ENCODE measurements at regions not wholly inside any gene's neighbourhood (a gene's known extent, or its start where the extent isn't known, plus 50 kb on each side); places are given as distances from the start of the nearest gene placed in this dataset.

DNA sequence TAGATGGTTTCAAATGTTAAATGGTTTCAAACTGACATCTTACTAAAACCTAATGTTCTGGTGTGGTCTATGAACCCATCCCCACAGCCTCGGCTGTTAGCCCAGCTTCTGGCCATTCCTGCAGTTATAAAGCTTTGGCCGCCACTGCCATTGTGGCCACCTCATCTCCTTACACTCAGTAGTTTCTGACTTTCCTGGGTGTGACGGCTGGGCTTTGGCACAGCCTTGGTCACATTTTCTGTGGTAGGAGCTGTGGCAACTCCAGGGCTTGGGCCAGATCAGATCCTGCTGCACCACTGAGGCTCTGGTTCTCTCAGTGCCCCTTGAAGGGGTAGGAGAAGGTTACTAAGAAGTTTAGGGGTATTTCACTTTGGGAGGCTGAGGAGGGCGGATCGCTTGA is 84.2 kb upstream of the STXBP6 start:
- no peak for FAIRE-seq

DNA sequence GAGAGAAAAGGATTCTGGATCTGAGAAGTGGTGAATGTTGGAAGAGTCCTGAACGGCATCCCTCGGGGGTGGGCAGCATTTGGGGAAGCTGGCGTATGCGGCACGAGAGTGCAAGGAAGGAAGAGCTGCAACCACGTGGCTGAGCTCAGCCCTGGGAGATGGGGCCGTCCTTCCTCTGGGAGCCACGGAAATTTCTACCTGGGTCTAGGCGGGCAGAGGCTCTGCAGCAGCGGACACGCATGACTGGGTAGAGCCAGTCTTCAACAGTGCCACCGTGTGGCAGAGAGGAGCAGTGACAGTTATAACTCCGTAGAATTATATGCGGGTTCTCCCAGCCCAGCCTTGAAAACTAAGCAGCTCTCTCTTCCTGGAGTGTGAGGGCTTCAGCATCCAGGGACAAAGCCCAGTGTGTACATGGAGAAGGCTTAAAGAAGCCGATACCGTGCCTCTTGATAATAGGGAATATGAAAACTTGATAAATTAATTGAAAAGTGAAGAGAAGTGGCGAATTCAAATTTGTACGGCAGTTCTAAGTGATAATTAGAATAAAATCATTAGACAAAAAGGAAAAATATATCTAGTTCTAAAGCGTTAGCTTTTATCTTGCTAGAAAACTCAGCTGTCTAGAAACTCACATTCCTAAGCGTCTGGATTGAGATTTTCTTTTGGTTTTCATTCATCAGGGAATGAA is 82.9 kb upstream of the STXBP6 start:
- FAIRE-seq: no peak

DNA sequence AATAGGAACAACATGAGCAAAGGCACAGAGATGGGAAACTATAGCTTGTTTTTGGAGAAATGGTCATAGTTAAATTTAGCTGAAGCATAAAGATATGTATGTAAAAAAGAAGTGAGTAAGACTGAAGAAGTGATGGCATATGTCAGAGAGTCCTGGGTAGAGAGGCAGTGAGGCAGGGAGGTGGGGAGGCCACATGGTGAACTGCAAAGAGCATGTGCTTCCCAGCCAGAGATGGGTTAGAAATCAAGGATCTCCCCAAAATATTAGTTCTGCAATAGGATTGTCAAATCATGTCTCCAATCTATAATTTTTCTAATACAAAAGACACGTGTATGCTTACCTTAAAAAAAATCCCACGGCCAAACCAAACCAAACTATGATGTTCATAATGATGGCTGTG is 82.1 kb upstream of the STXBP6 start:
- FAIRE-seq: no peak

DNA sequence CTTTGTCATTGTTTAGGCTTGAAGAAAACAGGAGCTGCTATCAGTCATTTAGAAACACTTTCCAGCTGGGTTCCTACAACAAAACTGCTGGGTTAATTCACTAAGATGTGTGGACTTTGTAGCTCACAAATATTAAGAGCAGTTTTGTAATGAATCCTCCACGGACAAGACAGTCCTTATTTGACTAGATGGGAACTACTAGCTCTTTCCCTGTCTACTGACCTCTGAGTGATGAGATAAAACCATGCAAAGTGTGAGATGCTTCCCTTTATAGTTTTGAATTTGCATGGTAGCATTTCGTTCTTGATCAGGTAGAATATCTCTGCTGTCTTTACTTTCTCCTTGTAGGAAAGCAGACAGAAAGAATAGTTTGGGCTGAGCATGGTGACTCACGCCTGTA is 72.9 kb upstream of the STXBP6 start:
- FAIRE-seq: no peak

DNA sequence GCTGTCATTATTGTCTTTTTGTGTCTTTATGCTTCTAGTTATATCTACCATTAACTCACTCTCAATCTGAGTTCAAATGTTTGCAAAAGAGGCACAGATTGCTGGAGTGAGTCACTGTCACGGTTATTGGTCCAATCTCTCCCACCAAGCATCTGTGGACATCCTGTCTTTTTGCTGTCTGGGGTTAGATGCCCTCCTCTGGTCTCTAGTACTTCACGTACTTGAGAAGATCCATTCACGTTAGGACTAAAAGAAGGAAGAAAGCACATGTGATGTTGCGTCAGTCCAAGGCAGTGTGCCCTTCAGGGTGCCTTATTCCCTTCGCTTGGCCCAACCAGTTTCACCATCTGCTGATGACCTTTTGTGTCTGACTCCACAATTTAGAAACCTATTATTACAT is 72.3 kb upstream of the STXBP6 start:
- FAIRE-seq: no peak

DNA sequence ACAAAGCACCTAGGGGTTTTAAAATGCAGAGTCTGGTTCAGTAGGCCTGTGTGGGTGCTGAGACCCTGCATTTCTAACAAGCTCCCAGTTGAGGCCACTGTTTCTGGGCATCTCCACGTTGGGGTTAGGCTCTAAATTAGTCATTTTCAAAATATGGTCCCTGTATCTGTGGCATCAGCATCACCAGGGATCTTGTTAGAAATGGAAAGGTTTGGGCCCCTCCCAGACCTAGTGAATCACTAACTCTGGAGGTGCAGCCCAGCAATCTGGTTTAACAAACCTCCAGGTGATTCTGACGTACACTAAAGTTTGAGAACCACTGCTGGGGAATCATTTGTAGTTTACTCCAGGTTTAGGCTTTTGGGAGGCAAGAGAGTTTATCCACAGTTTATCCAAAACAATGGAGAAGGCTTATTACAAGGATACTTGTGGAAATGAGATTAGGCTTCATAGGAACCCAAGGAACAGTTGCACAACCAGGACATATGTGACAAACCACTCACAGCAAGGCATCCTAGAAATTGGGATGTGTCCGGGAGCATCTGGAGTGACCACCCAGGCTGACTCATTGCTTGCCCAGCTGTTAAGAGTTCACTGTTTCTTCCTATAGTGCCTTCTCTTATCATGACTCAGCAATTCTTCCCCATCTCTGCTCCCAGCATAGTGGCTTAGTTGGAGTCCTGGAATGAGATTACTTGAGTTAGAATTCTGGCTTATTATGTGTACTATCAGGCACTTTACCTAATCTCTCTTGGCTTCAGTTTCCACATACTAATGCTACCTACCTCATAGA is 71.6 kb upstream of the STXBP6 start:
- no peak for FAIRE-seq

DNA sequence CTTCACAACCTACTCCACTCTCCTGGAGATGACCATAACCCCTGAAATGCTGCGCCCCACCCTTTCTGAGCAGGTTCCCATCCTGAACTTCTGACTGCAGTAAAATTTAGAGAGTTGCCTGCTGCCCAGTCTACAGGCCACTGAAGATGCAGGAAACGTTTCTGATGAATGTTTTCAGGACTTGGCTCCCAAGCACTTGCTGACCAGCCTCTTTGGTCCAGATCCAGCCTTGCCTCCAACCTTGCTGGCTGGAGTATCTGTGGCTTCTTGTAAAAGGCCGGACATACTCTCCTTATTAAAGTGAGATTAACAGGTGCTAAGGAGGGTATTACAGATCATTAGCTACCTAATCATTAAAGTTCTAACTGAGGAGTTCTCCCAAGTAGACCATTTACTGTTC is 70.3 kb upstream of the STXBP6 start:
- FAIRE-seq: no peak

DNA sequence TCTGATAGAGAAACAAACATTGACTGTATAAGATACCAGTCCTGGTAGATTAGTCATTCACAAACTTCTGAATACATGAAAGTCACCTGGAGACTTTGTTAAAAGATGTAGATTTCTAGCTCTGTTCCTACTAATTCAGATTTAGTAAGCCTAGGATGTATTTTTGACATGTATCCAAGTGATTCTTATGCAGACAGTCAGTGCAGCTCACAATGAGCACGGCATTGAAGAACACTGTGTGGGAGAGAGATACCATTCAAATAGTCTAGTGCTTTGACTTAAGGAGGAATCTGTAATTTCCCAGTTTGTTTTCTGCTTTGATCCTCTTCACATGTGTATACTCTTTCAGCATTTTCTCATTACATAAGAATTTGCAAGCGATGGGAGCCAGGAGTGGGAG is 68.7 kb upstream of the STXBP6 start:
- FAIRE-seq: no peak

DNA sequence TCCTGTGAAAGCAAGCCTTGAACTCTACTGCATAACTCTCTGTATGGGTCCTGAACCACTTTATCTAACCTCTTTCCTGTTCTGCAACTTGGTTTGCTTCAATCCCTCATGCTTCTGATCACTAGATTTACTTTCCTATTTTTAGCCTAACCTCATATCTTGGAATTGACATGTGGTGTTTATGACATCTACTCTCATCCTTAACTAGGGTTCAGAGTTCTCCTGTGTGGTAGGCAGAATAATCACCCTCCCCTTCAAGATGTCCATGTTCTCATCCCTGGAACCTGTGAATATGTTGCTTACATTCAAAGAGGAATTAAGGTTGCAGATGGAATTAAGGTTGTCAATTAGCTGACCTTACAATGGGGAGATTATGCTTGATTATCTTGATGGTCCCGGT is 67.4 kb upstream of the STXBP6 start:
- no peak for FAIRE-seq

DNA sequence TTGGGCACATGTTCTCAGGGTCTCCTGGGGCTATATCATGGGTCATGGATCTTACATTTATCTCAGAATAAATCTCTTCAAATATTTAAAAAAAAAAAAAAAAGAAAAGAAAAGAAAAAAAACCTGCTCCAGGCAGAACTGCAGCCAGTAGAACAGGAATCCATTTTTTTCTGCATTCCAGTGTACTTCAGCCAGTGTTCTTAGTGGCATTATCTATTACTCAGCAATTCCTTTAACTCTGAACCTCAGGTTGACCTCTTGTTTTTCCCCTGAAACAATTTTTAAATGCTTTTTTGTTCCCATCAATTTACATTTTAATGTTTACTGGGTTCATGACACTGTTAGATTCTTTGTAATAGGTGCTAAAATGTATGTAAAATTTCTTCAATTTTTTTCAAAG is 66.7 kb upstream of the STXBP6 start:
- FAIRE-seq: no peak

DNA sequence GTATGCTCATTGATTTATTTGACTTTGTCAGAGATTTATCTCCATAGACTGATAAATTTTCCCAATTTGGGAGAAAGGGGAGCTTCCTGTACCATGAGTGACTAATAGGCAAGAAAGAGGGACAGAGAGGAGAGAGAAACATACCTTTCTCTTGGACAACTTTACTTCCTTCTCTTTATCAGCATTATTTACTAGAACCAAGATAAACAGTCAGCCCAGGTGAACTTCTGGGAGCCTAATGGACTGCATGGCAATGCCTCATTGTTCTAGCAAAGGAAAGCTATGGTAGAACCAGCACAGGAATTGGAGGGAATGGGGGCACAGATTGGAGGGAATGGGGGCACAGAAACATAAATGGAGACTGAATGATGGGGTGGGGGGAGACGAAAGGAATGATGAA is 63.4 kb upstream of the STXBP6 start:
- no peak for FAIRE-seq

DNA sequence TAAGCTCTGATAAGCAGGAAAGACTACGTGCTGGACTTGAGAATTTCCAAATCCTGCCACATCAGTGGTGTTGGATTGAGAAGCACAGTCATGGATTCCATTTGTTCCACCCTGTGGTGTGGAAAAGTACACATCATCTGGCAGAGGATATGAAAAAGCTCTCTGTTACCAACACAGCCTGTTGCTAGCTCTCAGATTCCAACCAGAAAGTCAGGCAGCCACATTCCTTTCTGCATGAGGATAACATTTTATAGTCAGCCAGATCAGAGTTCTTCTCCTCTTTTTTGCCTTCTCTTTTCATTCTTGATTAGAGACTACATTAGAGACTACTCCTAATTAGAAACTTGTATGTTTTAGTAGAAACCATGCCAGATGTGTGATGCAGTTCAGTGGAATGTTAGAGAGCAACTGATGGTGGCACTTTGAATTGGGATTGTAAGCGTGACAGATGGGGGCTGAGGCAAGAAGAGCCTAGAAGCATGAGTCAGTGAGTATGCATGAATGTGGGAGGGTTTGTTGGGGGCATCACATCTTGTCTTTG is 61.2 kb upstream of the STXBP6 start:
- FAIRE-seq: no peak

DNA sequence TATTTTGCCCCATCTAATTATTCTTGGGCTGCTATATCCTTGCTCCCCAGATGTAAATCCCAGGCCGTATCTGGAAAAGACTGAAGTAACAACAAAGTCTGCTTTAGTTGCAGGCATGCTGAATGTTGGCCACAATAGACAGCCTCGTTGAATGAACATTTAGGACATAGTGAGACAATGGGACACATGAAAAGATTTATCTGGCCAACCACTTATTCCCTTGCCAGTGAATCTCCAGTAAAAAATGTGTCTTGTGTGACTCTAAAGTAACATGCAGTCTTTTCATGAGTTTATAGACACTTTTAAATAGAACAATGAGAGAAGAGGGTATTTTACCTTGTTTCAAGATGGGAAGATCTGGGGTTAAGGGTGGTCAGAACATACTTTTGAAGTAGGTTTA is 60.2 kb upstream of the STXBP6 start:
- no peak for FAIRE-seq

DNA sequence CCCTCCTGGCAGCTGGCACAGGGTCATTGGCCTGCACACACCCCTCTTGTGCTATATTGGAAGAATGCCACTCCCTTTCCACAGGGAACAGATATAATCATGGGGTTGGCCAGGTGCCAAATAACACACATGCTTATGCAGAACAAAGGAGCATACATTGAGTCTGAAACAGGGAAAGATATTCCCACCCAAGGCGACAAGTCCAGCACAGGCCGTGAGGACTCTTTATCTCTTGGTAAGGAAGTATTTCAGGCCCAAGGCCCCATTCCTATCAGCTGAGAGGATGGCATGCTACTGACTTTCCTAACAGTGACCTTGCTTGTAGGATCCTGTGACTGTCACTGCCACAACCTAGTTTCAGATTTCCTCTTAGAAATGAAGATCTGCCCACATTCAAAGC is 59.0 kb upstream of the STXBP6 start:
- no peak for FAIRE-seq

DNA sequence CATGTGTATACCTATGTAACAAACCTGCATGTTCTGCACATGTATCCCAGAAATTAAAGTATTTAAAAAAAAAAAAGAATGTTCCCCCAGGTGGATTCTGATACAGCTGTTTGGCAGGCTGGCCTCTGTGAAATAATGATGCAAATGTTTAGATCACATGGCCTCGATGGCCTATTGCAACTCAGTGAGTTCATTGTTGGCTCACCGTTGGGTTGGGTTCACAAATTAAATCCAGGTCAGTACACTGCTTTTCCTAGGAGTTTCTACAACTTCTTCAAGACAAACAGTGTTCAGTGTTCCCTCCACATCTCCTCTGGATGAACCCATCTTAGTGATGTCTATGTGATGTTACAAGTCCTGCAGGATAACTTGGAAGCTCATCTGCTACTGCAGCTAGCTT is 58.3 kb upstream of the STXBP6 start:
- FAIRE-seq: no peak

DNA sequence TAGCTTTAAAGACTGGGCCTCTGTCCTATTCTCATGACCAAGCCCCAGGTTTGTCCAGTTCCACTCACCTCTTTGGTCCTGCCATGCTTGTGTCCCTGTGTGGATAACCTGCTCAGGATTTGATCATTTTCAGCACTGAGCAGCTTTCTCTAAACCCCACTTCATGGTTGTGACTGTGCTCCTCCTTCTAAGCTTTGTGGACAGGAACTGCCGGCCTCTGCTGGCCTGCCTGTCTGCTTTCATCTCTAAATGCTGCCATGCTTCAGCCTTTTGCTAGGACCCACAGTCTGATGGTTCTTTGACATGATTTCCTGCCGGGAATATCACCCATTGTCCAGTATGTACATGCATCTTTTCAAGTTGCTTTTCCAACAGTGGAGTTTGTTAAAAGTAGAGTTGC is 53.9 kb upstream of the STXBP6 start:
- no peak for FAIRE-seq

DNA sequence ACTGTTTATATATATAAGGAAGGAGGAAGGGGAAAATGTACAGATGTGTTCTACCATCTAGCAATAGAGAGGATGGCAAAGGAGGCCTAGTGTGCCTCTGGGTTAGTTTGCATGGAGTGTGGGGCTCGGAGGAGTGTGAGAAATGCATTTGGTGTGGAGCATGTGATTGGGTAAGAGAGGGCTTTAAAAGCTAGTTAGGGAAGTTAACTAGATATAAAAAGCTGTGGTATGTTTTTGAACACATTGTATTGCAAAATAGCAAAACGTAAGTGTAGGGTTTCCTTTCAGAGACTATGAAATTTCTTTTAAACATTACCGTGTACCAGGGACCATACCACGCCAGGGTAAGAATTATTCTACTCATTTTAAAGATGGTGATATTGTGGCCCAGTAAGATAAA is 53.3 kb upstream of the STXBP6 start:
- FAIRE-seq: no peak

DNA sequence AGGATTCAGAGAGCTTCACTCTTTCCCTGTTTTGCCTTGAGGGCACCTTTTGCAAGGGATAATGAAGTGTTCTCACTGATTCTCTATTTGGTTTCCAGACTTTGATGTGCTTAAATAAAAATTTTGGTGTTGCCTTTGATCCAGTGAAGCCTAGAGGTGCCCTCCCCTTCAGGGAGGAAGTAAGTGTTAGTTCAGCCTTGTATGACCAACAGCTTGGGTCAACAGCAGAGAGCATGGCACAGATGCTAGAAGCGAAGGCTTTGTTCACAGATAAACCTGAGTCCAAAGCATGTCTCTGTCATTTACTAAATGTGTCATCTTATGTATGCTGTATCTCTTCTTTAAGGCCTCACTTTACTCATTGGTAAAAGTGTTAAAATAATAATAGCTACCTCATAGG is 52.8 kb upstream of the STXBP6 start:
- FAIRE-seq: no peak

DNA sequence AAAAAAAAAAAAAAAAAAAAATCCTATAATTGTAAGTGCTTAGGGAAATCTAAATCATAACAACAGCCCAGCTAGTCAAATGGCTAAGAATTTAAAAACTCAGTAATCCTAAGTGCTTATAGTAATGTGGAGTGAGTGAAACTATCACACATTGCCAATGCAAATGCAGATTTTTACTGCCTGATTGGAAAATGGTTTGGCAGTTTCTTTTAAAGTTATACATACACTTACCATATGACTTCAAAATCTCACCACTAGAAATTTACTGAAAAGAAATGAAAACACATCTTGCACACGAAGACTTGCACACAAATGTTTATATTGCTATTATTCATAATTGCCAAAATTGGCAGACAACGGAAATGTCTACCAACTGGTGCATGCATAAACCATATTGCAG is 51.3 kb upstream of the STXBP6 start:
- no peak for FAIRE-seq

All from A204.1 (cell line).